Cardiac muscle cell (in vitro differentiated cells and primary cell): ENCODE measurements at regions not wholly inside any gene's neighbourhood (a gene's known extent, or its start where the extent isn't known, plus 50 kb on each side); places are given as distances from the start of the nearest gene placed in this dataset.
"Not testable (repeated sequence)": the region's sequence is repeated elsewhere in the genome, so short reads cannot be mapped to it uniquely, and the experiment has no call there.

Source experiments
- DNase-seq, 2 donors: peaks; one replicate each; pipeline versions ENCODE4 v3.0.0 to v3.0.0-alpha.2; 2010 to 2017; ENCODE audit warnings: low read depth in 1 of 2, low spot score in 1 of 2
- H3K27ac ChIP-seq: fragments of 200-600 bp; sonication (generic); 2 replicates; pipeline ENCODE4 v1.5.1; 2016
- H3K27me3 ChIP-seq: fragments of 200-600 bp; sonication (generic); 2 replicates; pipeline ENCODE4 v1.6.0; 2016; ENCODE audit warnings: control low read depth
- H3K36me3 ChIP-seq: fragments of 200-600 bp; sonication (generic); 2 replicates; pipeline ENCODE4 v1.5.1; 2016; ENCODE audit warnings: control low read depth
- H3K4me1 ChIP-seq: fragments of 200-600 bp; sonication (generic); 2 replicates; pipeline ENCODE4 v1.8.1; 2017; ENCODE audit warnings: low read depth, mild to moderate bottlenecking, mixed run types
- H3K4me3 ChIP-seq: fragments of 200-600 bp; sonication (generic); 2 replicates; pipeline ENCODE4 v1.5.1; 2016; ENCODE audit warnings: mild to moderate bottlenecking
- H3K9me3 ChIP-seq: fragments of 200-600 bp; sonication (generic); 2 replicates; pipeline ENCODE4 v1.5.1; 2017; ENCODE audit warnings: low read depth, mild to moderate bottlenecking, control low read depth
- CTCF ChIP-seq: IDR thresholded peaks from 2 replicates; pipeline ENCODE4 v1.5.1; 2012; ENCODE audit warnings: low read depth, mild to moderate bottlenecking, low read length

DNA sequence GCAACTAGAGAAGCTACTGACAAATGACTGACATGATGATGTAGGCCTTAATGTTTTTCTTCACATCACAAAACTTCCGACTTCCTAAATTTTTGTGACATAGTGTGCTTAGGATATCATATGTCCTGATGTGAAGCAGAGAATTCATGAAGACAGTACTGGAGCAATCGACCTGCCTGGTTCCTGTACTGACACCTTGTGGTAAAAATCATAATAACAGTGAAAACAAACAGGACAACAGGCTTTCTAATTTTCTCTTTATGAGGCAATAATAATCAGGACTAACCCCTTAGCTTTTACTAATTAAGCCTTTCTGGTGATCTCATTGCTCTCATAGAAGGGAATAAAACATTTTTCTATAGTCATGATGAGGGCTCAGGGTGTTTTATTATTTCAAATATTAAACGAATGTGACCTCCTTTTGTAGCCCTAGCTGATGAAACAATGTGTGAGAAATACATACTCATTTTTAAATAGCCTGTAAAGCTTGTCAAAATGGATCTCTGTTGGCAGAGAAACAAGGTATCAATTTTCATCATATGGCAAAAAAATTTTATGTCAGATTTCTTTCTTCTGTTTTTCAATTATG lies 158.4 kb downstream of the TENT5D start:
- DNase-seq, result peak; percentile 23 to 27
- peak; percentile 48 for TF ChIP-seq CTCF
- H3K27me3 ChIP-seq, result no peaks in the 10 kb centered on the region

GRCh38 chrX:80590992-80591391 lies 170.7 kb downstream of the TENT5D start:
- H3K4me3 ChIP-seq, DNase-seq, H3K36me3 ChIP-seq, H3K4me1 ChIP-seq, H3K9me3 ChIP-seq, H3K27ac ChIP-seq, H3K27me3 ChIP-seq: not testable (repeated sequence)

More for the DNA sequence above, 158.4 kb downstream of the TENT5D start:
- H3K27ac ChIP-seq, result no peak overlapping the region
- H3K36me3 ChIP-seq, result no peaks in the 10 kb centered on the region
- H3K4me1 ChIP-seq, result no peaks in the 10 kb centered on the region
- H3K4me3 ChIP-seq, result no peak overlapping the region
- H3K9me3 ChIP-seq, result no peaks in the 10 kb centered on the region

- TF ChIP-seq CTCF, result no peak
- Histone ChIP-seq H3K4me1 (no peaks in the 10 kb centered on the region), H3K9me3 (no peaks in the 10 kb centered on the region), H3K36me3 (no peaks in the 10 kb centered on the region), H3K27me3 (no peaks in the 10 kb centered on the region), H3K27ac (no peak overlapping the region), H3K4me3 (no peak overlapping the region)
- no peak for DNase-seq
Observed at GRCh38 chrX:80602036-80602860, 182.0 kb downstream of the TENT5D start.
